ENCODE measurements at regions not wholly inside any gene's neighbourhood (a gene's known extent, or its start where the extent isn't known, plus 50 kb on each side); places are given as distances from the start of the nearest gene placed in this dataset.
"Not testable (repeated sequence)": the region's sequence is repeated elsewhere in the genome, so short reads cannot be mapped to it uniquely, and the experiment has no call there.

DNA sequence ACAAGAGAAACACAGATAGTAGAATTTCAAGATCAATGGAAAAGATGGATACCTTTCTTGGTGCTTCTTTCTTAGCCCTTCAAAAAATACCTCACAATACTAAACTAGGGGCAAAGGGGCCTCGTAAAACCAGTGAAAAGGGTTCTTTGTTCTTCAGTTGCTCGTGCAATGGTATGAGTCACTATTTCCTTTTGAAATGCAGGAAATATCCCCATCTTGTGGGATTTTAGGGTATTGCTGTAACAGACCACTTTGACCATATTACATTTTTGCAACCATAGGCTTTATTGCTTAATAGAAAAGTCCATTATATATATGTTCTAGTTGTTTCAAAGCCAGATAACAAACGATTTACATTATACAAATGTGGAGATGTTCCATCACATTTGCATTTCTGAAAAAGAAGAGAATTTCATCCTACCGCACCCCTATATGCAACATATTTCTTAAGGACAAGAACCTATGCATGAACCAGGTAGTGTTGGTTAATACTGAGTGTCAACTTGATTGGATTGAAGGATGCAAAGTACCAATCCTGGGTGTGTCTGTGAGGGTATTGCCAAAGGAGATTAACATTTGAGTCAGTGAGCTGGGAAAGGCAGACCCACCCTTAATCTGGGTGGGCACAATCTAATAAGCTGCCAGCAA is 88.6 kb upstream of the PKN2 start:
- intact Hi-C loops (cut with DNase I) = no loop called here
- no peaks in the 10 kb centered on the region for H3K4me1 ChIP-seq
- DNase-seq (no peak), ATAC-seq (no peak)
- TF ChIP-seq, protein P1, sequence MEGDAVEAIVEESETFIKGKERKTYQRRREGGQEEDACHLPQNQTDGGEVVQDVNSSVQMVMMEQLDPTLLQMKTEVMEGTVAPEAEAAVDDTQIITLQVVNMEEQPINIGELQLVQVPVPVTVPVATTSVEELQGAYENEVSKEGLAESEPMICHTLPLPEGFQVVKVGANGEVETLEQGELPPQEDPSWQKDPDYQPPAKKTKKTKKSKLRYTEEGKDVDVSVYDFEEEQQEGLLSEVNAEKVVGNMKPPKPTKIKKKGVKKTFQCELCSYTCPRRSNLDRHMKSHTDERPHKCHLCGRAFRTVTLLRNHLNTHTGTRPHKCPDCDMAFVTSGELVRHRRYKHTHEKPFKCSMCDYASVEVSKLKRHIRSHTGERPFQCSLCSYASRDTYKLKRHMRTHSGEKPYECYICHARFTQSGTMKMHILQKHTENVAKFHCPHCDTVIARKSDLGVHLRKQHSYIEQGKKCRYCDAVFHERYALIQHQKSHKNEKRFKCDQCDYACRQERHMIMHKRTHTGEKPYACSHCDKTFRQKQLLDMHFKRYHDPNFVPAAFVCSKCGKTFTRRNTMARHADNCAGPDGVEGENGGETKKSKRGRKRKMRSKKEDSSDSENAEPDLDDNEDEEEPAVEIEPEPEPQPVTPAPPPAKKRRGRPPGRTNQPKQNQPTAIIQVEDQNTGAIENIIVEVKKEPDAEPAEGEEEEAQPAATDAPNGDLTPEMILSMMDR (IDR thresholded peaks at IDR 0.05) = peak; percentile 30
- H3K4me3 ChIP-seq = no peak overlapping the region
- H3K27ac ChIP-seq = no peak overlapping the region
- no peaks in the 10 kb centered on the region for H3K36me3 ChIP-seq
- peaks cover 6% of the 10 kb centered on the region for H3K9me3 ChIP-seq
- no peaks in the 10 kb centered on the region for H3K27me3 ChIP-seq (ENCODE audit: low read depth)

DNA sequence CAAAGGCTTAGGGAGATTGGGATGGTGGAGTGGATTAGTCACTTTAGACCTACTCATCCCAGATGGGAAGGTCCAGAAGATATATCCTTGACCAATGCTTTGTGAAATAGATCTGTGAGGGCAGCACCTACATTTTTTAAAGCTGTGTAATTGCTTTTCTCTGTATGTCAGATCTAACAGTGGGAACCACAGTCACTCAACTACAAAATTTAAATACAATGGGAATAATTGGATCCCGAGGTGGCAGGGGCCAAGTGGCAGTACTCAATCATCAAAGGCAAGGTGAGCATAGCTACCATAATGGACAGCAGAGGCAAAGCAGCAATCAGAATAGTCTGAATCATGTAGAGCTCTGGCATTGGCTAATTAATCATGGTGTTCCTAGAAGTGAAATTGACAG is 86.1 kb upstream of the PKN2 start:
- H3K36me3 ChIP-seq; H3K27me3 ChIP-seq (ENCODE audit: low read depth); ATAC-seq; H3K4me1 ChIP-seq; DNase-seq; H3K4me3 ChIP-seq; H3K9me3 ChIP-seq; intact Hi-C loops (cut with DNase I); H3K27ac ChIP-seq: not testable (repeated sequence)

DNA sequence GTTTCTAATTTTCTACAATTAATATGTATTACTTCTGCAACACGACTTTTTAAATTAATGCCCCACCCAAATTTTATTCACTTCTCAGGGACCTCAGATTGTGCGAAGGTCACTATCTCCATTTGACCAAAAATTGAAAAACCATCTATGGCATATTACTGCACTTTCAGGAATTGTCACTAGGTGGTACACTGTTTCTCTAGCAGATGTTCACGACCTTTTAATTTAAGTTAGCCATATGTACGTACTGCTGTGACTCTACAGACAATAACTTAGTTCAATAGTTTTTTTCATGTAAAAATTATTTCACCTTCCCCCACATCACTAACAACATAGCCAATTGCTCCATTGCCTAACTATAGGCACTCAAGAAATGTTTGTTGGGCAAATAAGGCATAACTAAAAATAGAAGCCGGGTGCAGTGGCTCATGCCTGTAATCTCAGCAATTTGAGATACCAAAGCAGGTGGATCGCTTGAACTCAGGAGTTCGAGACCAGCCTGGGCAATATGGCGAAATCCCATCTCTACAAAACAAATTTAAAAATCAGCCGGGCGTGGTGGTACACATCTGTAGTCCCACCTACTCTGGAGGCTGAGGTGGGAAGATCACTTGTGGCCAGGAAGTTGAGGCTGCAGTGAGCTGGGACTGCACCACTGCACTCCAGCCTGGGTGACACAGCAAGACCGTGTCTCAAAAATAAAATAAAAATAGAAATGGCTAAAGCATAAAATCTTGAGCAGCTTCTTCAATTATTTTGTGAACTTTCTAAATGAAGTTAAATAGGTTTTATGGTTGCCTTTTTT is 75.7 kb upstream of the PKN2 start:
- DNase-seq (no peak), ATAC-seq (peak in 1 of 2 donors; percentile 43)
- intact Hi-C loops (cut with DNase I) = no loop called here
- H3K4me3 ChIP-seq = no peak overlapping the region
- H3K27ac ChIP-seq = no peak overlapping the region
- no peaks in the 10 kb centered on the region for H3K4me1 ChIP-seq
- no peaks in the 10 kb centered on the region for H3K36me3 ChIP-seq
- TF ChIP-seq, protein P1 (IDR thresholded peaks at IDR 0.05) = peak; percentile 41
- no peaks in the 10 kb centered on the region for H3K9me3 ChIP-seq
- H3K27me3 ChIP-seq (ENCODE audit: low read depth) = no peaks in the 10 kb centered on the region

DNA sequence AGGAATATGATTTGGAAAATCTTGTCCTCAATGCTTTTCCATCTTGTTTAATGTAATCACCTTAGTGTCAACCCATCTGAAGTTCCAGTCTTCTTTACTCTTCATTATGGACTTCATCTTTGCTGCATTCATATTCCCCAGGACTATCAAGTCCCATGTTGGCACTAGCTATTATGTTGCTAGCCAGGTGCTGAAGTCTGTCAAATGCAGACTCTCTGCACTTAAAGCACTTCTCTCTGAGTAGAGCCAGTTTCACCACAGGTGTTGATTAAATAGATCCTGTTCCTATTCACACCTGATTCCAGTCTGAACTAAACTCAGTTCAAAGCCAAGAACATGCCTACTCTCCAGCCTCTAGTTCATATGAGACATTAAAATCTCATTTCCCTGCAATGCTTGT is 75.0 kb upstream of the PKN2 start:
- peak in 1 of 2 donors; percentile 31 for ATAC-seq
- TF ChIP-seq, protein P1 (IDR thresholded peaks at IDR 0.05) = no peak
- H3K36me3 ChIP-seq = no peaks in the 10 kb centered on the region

DNA sequence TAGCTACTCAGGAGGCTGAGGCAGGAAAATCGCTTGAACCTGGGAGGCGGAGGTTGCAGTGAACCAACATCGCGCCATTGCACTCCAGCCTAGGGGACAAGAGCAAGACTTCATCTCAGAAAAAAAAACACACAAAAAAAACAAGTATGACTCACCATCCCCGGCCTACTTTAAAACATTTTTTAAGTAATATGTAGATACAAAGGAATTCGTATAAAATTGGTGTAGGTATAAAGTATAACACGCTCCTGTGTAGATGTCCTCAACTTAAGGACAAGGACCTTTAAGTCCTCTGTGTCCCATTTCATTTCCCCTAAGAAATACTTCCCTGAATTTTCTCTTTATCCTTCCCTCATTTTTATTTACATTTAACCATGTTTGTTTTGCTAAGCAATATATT is 73.4 kb upstream of the PKN2 start:
- TF ChIP-seq, protein P1 (IDR thresholded peaks at IDR 0.05) = no peak
- ATAC-seq = no peak
- no peaks in the 10 kb centered on the region for H3K27me3 ChIP-seq (ENCODE audit: low read depth)
- no peaks in the 10 kb centered on the region for H3K9me3 ChIP-seq
- no peaks in the 10 kb centered on the region for H3K36me3 ChIP-seq
- H3K27ac ChIP-seq = no peak overlapping the region
- intact Hi-C loops (cut with DNase I) = no loop called here
- no peak overlapping the region for H3K4me3 ChIP-seq
- no peak for DNase-seq
- H3K4me1 ChIP-seq = no peaks in the 10 kb centered on the region

More for the DNA sequence above, 75.0 kb upstream of the PKN2 start:
- no peaks in the 10 kb centered on the region for H3K9me3 ChIP-seq
- DNase-seq = no peak
- intact Hi-C loops (cut with DNase I) = no loop called here
- H3K4me1 ChIP-seq = no peaks in the 10 kb centered on the region
- H3K4me3 ChIP-seq = no peak overlapping the region
- H3K27me3 ChIP-seq (ENCODE audit: low read depth) = no peaks in the 10 kb centered on the region
- no peak overlapping the region for H3K27ac ChIP-seq

DNA sequence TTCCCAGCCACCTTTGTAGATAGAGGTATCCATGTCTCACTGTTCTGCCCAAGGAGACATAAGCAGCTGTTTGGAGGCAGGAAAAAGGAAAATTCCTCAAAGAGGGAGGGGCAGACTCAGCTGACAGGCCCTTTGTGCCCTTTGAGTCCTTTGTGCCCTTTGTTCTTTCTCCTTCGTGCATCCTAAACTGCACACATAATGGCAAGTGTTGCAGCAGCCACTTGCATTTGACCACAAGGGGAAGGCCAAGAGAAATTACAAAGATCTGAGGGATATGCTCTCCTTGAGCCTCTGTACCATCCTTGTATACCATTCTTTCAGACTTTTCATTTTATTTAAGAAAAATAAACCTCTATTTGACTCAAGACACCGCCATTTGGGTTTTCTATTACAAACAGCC is 71.8 kb upstream of the PKN2 start:
- no peaks in the 10 kb centered on the region for H3K9me3 ChIP-seq
- H3K27me3 ChIP-seq (ENCODE audit: low read depth) = no peaks in the 10 kb centered on the region
- no peak for ATAC-seq
- intact Hi-C loops (cut with DNase I) = no loop called here
- H3K36me3 ChIP-seq = no peaks in the 10 kb centered on the region
- no peak overlapping the region for H3K27ac ChIP-seq
- H3K4me1 ChIP-seq = no peaks in the 10 kb centered on the region
- DNase-seq = no peak
- no peak overlapping the region for H3K4me3 ChIP-seq
- TF ChIP-seq, protein P1 (IDR thresholded peaks at IDR 0.05) = no peak
